Calu3 (cell line): ENCODE measurements at regions not wholly inside any gene's neighbourhood (a gene's known extent, or its start where the extent isn't known, plus 50 kb on each side); places are given as distances from the start of the nearest gene placed in this dataset.

Experiments
- BruUV-seq: library from RNA; stranded (reverse); fragments of 400-500 nt; replicated peaks from 2 replicates; lab custom pipeline; 2021; lab: Mats Ljungman, UMichigan
- CTCF ChIA-PET: fragments of 300-600 bp; sonication (Branson Sonifier 250); formaldehyde crosslinking; loops from one replicate; lab custom pipeline; 2022; ENCODE audit warnings: antibody characterized with exemption; lab: Charles Lee
- DNase-seq: peaks from one replicate; pipeline ENCODE4 v3.0.0; 2022
- H3K27ac Mint-ChIP-seq: one replicate; pipeline ENCODE4 v1.8.0; 2022; ENCODE audit warnings: mixed read lengths; ENCODE audit not compliant: unreplicated experiment
- H3K27me3 Mint-ChIP-seq: one replicate; pipeline ENCODE4 v1.8.0; 2022; ENCODE audit warnings: mixed read lengths; ENCODE audit not compliant: unreplicated experiment
- H3K36me3 Mint-ChIP-seq: one replicate; pipeline ENCODE4 v1.8.0; 2022; ENCODE audit warnings: mild to moderate bottlenecking, moderate library complexity, mixed read lengths; ENCODE audit not compliant: insufficient read depth, unreplicated experiment
- H3K4me1 Mint-ChIP-seq: one replicate; pipeline ENCODE4 v1.8.0; 2022; ENCODE audit warnings: mild to moderate bottlenecking, low read depth, mixed read lengths; ENCODE audit not compliant: unreplicated experiment
- H3K4me3 Mint-ChIP-seq: one replicate; pipeline ENCODE4 v1.8.0; 2022; ENCODE audit warnings: mild to moderate bottlenecking, low read depth, moderate library complexity, mixed read lengths; ENCODE audit not compliant: unreplicated experiment
- H3K9me3 Mint-ChIP-seq: one replicate; pipeline ENCODE4 v1.8.0; 2022; ENCODE audit warnings: low read depth, mixed read lengths; ENCODE audit not compliant: unreplicated experiment
- intact Hi-C: fragments of 100-400 bp; cut with micrococcal nuclease; formaldehyde crosslinking; loops from one replicate; pipeline ENCODE4 v1.10.0; 2022; ENCODE audit not compliant: unreplicated experiment
- TF ChIP-seq, protein P1 (sequence below): fragments of 200-600 bp; IDR thresholded peaks from one replicate; pipeline ENCODE4 v1.8.0; 2022; ENCODE audit warnings: antibody characterized with exemption; ENCODE audit not compliant: unreplicated experiment

DNA sequence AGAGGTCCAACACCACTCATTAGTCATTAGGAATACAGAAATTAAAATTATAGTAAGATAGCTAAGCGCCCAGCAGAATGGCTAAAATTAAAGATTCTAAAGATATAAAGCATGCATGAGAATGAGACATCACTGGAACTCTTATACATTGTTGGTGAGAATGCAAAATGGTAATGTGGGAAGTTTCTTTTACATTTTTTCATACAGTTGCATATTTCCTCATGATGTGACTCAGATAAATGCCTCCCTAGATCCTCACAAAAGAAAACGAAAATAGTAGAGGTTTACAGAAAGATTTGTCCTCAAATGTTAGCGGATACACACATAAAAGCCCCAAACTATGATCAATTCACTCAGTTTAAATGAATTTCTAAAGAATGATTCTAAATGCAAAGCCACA lies 633.7 kb upstream of the GJE1 start:
- CTCF ChIA-PET = interaction anchor here (0.7 kb wide), 1 partner anchor 9 kb away, joined by 3 read pairs; no protein-coding TSS in a partner anchor
- Mint-ChIP-seq H3K4me1 (no peaks in the 10 kb centered on the region), H3K27me3 (no peaks in the 10 kb centered on the region), H3K36me3 (no peaks in the 10 kb centered on the region), H3K27ac (no peak overlapping the region), H3K9me3 (no peaks in the 10 kb centered on the region), H3K4me3 (no peak overlapping the region)
- no TSS peak for BruUV-seq
- intact Hi-C loops = no loop called here
- DNase-seq = no peak
- TF ChIP-seq, protein P1, sequence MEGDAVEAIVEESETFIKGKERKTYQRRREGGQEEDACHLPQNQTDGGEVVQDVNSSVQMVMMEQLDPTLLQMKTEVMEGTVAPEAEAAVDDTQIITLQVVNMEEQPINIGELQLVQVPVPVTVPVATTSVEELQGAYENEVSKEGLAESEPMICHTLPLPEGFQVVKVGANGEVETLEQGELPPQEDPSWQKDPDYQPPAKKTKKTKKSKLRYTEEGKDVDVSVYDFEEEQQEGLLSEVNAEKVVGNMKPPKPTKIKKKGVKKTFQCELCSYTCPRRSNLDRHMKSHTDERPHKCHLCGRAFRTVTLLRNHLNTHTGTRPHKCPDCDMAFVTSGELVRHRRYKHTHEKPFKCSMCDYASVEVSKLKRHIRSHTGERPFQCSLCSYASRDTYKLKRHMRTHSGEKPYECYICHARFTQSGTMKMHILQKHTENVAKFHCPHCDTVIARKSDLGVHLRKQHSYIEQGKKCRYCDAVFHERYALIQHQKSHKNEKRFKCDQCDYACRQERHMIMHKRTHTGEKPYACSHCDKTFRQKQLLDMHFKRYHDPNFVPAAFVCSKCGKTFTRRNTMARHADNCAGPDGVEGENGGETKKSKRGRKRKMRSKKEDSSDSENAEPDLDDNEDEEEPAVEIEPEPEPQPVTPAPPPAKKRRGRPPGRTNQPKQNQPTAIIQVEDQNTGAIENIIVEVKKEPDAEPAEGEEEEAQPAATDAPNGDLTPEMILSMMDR = no peak

DNA sequence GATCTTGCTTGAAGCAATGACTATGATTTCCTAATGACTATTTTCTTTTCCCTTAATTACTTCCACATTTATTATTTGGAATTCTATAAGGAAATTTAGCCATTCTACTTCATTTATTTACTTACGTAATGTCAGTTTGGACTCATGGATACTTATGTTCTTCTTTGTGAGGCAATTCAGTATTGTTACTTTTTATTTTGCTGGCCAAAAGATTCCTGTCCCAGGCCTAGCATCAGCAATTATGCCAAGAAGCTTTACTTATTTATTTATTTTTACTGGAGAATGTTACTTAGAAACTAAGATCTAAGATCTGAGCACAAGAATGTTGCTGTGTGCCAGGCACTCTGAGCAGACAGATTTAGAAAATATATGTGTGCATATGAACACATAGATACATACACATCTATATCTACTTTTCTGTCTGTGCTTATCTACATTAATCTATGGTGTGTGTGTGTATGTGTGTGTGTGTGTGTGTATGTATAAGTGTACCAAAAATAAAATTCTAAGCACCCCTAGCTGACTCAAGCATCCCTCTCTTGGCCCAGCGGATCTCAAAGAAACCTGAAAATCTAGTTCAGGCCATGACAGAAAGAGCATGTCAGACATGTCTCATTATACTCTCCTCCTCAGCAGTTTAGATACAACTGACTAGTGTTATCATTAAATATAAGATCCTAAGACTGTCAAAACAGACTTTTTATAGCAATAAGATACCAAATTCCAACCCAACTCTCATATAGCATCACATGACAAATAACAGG lies 640.0 kb upstream of the GJE1 start:
- no peak for DNase-seq
- H3K36me3 Mint-ChIP-seq = no peaks in the 10 kb centered on the region
- H3K9me3 Mint-ChIP-seq = no peaks in the 10 kb centered on the region
- no peak overlapping the region for H3K4me3 Mint-ChIP-seq
- H3K27ac Mint-ChIP-seq = no peak overlapping the region
- intact Hi-C loops = no loop called here
- no TSS peak for BruUV-seq
- H3K27me3 Mint-ChIP-seq = no peaks in the 10 kb centered on the region
- TF ChIP-seq, protein P1 = no peak
- CTCF ChIA-PET = no interaction called here
- no peaks in the 10 kb centered on the region for H3K4me1 Mint-ChIP-seq

DNA sequence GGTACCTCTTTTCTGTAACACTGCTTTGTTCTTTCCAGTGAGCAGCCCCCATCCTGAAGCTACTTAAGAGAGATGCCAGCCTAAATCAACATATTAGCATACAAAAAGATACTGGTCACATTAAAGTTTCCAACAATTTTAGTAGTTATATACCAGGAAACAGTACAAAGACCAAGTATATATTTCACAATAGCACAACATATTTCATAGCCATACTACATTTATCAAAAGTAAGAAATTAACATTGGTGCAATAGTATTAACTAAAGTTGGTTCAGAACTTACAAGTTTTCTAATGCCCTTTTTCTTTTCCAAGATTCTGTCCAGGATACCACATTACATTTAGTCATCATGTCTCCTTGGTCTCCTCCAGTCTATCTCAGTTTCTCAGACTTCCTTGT lies 641.0 kb upstream of the GJE1 start:
- Mint-ChIP-seq H3K27me3 (no peaks in the 10 kb centered on the region), H3K36me3 (no peaks in the 10 kb centered on the region), H3K9me3 (peaks cover 2% of the 10 kb centered on the region), H3K27ac (no peak overlapping the region), H3K4me3 (no peak overlapping the region), H3K4me1 (no peaks in the 10 kb centered on the region)
- TF ChIP-seq, protein P1 = no peak
- intact Hi-C loops = no loop called here
- CTCF ChIA-PET = no interaction called here
- no peak for DNase-seq
- BruUV-seq = no TSS peak

DNA sequence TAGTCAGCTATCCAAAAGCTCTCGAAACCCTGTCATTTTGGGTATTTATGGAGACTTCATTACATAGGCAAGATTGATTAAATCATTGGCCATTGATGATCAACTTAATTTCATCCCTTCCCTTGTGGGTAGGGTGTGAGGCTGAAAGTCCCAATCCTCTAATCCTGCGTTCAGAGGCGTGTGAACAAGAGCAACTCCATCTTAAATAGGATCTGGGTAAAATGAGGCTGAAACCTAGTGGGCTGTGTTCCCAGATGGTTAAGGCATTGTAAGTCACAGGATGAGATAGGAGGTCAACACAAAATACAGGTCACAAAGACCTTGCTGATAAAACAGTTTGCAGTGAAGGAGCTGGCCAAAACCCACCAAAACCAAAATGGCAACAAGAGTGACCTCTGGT lies 641.7 kb upstream of the GJE1 start:
- H3K27me3 Mint-ChIP-seq = no peaks in the 10 kb centered on the region
- intact Hi-C loops = no loop called here
- no peak overlapping the region for H3K4me3 Mint-ChIP-seq
- H3K27ac Mint-ChIP-seq = no peak overlapping the region
- CTCF ChIA-PET = no interaction called here
- TF ChIP-seq, protein P1 = no peak
- no peaks in the 10 kb centered on the region for H3K4me1 Mint-ChIP-seq
- DNase-seq = no peak
- no TSS peak for BruUV-seq
- H3K36me3 Mint-ChIP-seq = no peaks in the 10 kb centered on the region
- H3K9me3 Mint-ChIP-seq = peaks cover 2% of the 10 kb centered on the region
